ENCODE measurements at regions not wholly inside any gene's neighbourhood (a gene's known extent, or its start where the extent isn't known, plus 50 kb on each side); places are given as distances from the start of the nearest gene placed in this dataset.

DNA sequence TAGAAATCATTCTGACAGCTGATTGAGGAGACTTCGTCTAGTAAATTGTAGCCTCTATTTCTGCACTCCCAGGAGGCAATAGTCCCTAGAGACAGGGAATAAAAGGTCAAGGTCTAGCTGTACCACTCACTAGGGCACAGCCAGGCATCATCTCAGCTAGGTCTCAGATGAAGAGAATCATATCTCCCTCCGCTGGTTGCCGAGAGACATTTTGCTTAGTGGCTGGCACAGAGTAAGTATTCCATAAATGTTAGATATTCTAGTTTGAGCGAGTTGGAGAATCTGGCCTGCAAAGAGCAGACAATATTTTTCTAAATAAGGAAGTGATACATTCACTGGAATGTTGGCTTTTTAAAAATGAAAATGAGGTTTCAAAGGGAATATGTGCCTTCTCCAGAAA lies 180.4 kb upstream of the ACTBL2 start:
- WGBS: 86% methylated on average over 4 of the region's 4 CpGs
- DNase-seq (ENCODE audit: low spot score): no peak
- Histone ChIP-seq H3K9me3 (ENCODE audit: control insufficient read depth in 4 of 4, low read length in 3 of 4) (peaks cover 0 to 2% (median 0%) of the 10 kb centered on the region in 4 donors), H3K4me3 (ENCODE audit: low read depth in 1 of 3, low read length in 3 of 3) (no peak overlapping the region), H3K27ac (ENCODE audit: low read depth in 1 of 2, low read length in 2 of 2) (no peak overlapping the region), H3K36me3 (ENCODE audit: control insufficient read depth in 4 of 4, insufficient read depth in 3 of 4, low read depth in 1 of 4, low read length in 3 of 4) (peaks cover 3 to 21% (median 14%) of the 10 kb centered on the region in 4 donors), H3K9ac (ENCODE audit: low read depth in 1 of 2, low read length in 2 of 2) (no peak overlapping the region), H3K4me1 (ENCODE audit: control insufficient read depth in 4 of 4, insufficient read depth in 4 of 4, low read length in 3 of 4) (peaks cover 0 to 4% (median 1%) of the 10 kb centered on the region in 4 donors), H3K27me3 (ENCODE audit: control insufficient read depth in 4 of 4, insufficient read depth in 4 of 4, low read length in 3 of 4) (no peaks in the 10 kb centered on the region)
- TF ChIP-seq SP1 (IDR thresholded peaks at IDR 0.05) (no peak), FOXA2 (IDR thresholded peaks at IDR 0.05) (no peak)

DNA sequence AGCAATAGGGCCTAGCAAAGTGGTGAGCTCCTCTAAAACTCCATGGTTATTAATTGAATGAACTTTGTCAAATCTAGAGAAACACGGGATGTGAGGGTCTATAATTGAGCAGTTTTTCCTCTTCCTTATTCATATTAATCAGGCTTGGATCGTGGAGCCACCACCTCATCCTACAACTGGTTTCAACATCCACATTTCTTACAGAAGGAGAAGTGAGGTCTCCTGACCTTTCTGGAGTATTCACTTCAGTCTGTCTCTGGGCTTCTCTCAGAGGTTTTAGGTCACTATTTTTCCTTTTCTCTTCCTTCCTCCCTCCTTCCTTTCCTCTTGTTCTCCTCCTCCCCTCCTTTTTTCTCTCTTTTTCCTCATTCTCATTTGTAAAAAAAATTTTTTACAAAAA lies 177.3 kb upstream of the ACTBL2 start:
- DNase-seq (ENCODE audit: low spot score): no peak
- H3K9me3 ChIP-seq (ENCODE audit: control insufficient read depth in 4 of 4, low read length in 3 of 4): peaks cover 0 to 2% (median 0%) of the 10 kb centered on the region in 4 donors
- WGBS: 78% methylated on average over 2 of the region's 2 CpGs
- H3K9ac ChIP-seq (ENCODE audit: low read depth in 1 of 2, low read length in 2 of 2): no peak overlapping the region
- no peaks in the 10 kb centered on the region for H3K27me3 ChIP-seq (ENCODE audit: control insufficient read depth in 4 of 4, insufficient read depth in 4 of 4, low read length in 3 of 4)
- peaks cover 0 to 8% (median under 1%) of the 10 kb centered on the region in 4 donors for H3K36me3 ChIP-seq (ENCODE audit: control insufficient read depth in 4 of 4, insufficient read depth in 3 of 4, low read depth in 1 of 4, low read length in 3 of 4)
- no peak overlapping the region for H3K27ac ChIP-seq (ENCODE audit: low read depth in 1 of 2, low read length in 2 of 2)
- no peak for TF ChIP-seq YY1 (IDR thresholded peaks at IDR 0.05)
- TF ChIP-seq, protein P1, sequence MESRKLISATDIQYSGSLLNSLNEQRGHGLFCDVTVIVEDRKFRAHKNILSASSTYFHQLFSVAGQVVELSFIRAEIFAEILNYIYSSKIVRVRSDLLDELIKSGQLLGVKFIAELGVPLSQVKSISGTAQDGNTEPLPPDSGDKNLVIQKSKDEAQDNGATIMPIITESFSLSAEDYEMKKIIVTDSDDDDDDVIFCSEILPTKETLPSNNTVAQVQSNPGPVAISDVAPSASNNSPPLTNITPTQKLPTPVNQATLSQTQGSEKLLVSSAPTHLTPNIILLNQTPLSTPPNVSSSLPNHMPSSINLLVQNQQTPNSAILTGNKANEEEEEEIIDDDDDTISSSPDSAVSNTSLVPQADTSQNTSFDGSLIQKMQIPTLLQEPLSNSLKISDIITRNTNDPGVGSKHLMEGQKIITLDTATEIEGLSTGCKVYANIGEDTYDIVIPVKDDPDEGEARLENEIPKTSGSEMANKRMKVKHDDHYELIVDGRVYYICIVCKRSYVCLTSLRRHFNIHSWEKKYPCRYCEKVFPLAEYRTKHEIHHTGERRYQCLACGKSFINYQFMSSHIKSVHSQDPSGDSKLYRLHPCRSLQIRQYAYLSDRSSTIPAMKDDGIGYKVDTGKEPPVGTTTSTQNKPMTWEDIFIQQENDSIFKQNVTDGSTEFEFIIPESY (IDR thresholded peaks at IDR 0.05): no peak
- no peak for TF ChIP-seq TAF1 (conservative IDR thresholded peaks at IDR 0.05)
- H3K4me3 ChIP-seq (ENCODE audit: low read depth in 1 of 3, low read length in 3 of 3): no peak overlapping the region
- peaks cover 0 to 8% (median 3%) of the 10 kb centered on the region in 4 donors for H3K4me1 ChIP-seq (ENCODE audit: control insufficient read depth in 4 of 4, insufficient read depth in 4 of 4, low read length in 3 of 4)

DNA sequence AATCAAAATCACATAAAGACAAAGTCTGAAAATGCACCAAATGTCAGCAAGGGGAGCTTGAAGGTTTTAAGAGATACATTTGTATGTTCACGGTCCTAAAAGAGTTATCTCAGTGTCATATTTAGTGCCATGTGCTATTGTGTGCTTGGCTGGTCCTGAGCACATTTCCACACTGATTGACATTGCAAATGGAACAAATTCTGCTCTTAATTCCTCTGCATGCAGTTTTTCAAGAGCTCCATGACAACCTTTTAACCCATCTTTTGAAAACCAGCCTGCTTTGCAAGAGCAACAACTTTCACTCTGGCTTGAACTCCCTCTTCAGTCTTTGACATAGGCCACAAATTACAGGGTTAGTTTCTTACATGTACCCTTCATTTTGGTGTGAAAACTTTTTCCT lies 175.4 kb upstream of the ACTBL2 start:
- Histone ChIP-seq H3K27ac (ENCODE audit: low read depth in 1 of 2, low read length in 2 of 2) (no peak overlapping the region), H3K4me3 (ENCODE audit: low read depth in 1 of 3, low read length in 3 of 3) (no peak overlapping the region), H3K9ac (ENCODE audit: low read depth in 1 of 2, low read length in 2 of 2) (no peak overlapping the region), H3K36me3 (ENCODE audit: control insufficient read depth in 4 of 4, insufficient read depth in 3 of 4, low read depth in 1 of 4, low read length in 3 of 4) (peaks cover 0 to 5% (median 0%) of the 10 kb centered on the region in 4 donors), H3K27me3 (ENCODE audit: control insufficient read depth in 4 of 4, insufficient read depth in 4 of 4, low read length in 3 of 4) (no peaks in the 10 kb centered on the region), H3K4me1 (ENCODE audit: control insufficient read depth in 4 of 4, insufficient read depth in 4 of 4, low read length in 3 of 4) (peaks cover 0 to 14% (median 5%) of the 10 kb centered on the region in 4 donors), H3K9me3 (ENCODE audit: control insufficient read depth in 4 of 4, low read length in 3 of 4) (peaks cover 0 to 2% (median 0%) of the 10 kb centered on the region in 4 donors)
- 94% methylated on average over 1 of the region's 1 CpG for WGBS
- DNase-seq (ENCODE audit: low spot score): no peak
- TF ChIP-seq FOXA2 (IDR thresholded peaks at IDR 0.05): no peak
- no peak for TF ChIP-seq SP1 (IDR thresholded peaks at IDR 0.05)

DNA sequence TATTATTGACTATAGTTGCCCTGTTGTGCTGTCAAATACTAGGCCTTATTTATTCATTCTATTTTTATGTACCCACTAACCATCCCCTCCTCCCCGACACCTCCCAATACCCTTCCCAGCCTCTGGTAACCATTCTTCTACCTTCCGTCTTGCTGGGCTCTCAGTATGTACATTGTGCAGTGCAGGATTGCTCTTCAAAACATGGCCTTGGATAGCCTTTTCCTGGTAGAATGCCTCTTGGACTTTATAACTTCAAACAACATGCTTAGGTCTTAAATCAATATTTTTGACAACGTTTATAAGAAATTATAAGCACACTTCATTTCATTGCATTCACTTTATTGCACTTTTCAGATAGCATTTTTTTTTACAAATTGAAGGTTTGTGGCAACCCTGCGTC lies 172.6 kb upstream of the ACTBL2 start:
- Histone ChIP-seq H3K27ac (ENCODE audit: low read depth in 1 of 2, low read length in 2 of 2) (no peak overlapping the region), H3K9ac (ENCODE audit: low read depth in 1 of 2, low read length in 2 of 2) (no peak overlapping the region), H3K4me3 (ENCODE audit: low read depth in 1 of 3, low read length in 3 of 3) (no peak overlapping the region), H3K4me1 (ENCODE audit: control insufficient read depth in 4 of 4, insufficient read depth in 4 of 4, low read length in 3 of 4) (peaks cover 0 to 32% (median 10%) of the 10 kb centered on the region in 4 donors), H3K27me3 (ENCODE audit: control insufficient read depth in 4 of 4, insufficient read depth in 4 of 4, low read length in 3 of 4) (no peaks in the 10 kb centered on the region), H3K36me3 (ENCODE audit: control insufficient read depth in 4 of 4, insufficient read depth in 3 of 4, low read depth in 1 of 4, low read length in 3 of 4) (peaks cover 0 to 5% (median 0%) of the 10 kb centered on the region in 4 donors), H3K9me3 (ENCODE audit: control insufficient read depth in 4 of 4, low read length in 3 of 4) (peaks cover 0 to 2% (median 0%) of the 10 kb centered on the region in 4 donors)
- no peak for DNase-seq (ENCODE audit: low spot score)
- 39% methylated on average over 4 of the region's 4 CpGs for WGBS
- TF ChIP-seq RAD21 (IDR thresholded peaks at IDR 0.05) (no peak), YY1 (IDR thresholded peaks at IDR 0.05) (peak; percentile 25), GABPA (IDR thresholded peaks at IDR 0.05 in 1 of 2, conservative IDR thresholded peaks at IDR 0.05 in 1 of 2) (no peak), FOXA1 (IDR thresholded peaks at IDR 0.05) (no peak), FOXA2 (IDR thresholded peaks at IDR 0.05) (no peak), EGR1 (IDR thresholded peaks at IDR 0.05; ENCODE audit: low read depth in 2 of 2) (no peak), NR2F2 (IDR thresholded peaks at IDR 0.05) (no peak), TAF1 (conservative IDR thresholded peaks at IDR 0.05) (no peak), JUND (IDR thresholded peaks at IDR 0.05) (no peak), HNF4G (IDR thresholded peaks at IDR 0.05) (no peak), HNF4A (conservative IDR thresholded peaks at IDR 0.05) (peak; percentile 40 to 48), SP1 (IDR thresholded peaks at IDR 0.05) (no peak)
- TF ChIP-seq, protein P2, sequence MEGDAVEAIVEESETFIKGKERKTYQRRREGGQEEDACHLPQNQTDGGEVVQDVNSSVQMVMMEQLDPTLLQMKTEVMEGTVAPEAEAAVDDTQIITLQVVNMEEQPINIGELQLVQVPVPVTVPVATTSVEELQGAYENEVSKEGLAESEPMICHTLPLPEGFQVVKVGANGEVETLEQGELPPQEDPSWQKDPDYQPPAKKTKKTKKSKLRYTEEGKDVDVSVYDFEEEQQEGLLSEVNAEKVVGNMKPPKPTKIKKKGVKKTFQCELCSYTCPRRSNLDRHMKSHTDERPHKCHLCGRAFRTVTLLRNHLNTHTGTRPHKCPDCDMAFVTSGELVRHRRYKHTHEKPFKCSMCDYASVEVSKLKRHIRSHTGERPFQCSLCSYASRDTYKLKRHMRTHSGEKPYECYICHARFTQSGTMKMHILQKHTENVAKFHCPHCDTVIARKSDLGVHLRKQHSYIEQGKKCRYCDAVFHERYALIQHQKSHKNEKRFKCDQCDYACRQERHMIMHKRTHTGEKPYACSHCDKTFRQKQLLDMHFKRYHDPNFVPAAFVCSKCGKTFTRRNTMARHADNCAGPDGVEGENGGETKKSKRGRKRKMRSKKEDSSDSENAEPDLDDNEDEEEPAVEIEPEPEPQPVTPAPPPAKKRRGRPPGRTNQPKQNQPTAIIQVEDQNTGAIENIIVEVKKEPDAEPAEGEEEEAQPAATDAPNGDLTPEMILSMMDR (IDR thresholded peaks at IDR 0.05; ENCODE audit: low read depth, low read length, missing input control): no peak
- TF ChIP-seq, protein P3, sequence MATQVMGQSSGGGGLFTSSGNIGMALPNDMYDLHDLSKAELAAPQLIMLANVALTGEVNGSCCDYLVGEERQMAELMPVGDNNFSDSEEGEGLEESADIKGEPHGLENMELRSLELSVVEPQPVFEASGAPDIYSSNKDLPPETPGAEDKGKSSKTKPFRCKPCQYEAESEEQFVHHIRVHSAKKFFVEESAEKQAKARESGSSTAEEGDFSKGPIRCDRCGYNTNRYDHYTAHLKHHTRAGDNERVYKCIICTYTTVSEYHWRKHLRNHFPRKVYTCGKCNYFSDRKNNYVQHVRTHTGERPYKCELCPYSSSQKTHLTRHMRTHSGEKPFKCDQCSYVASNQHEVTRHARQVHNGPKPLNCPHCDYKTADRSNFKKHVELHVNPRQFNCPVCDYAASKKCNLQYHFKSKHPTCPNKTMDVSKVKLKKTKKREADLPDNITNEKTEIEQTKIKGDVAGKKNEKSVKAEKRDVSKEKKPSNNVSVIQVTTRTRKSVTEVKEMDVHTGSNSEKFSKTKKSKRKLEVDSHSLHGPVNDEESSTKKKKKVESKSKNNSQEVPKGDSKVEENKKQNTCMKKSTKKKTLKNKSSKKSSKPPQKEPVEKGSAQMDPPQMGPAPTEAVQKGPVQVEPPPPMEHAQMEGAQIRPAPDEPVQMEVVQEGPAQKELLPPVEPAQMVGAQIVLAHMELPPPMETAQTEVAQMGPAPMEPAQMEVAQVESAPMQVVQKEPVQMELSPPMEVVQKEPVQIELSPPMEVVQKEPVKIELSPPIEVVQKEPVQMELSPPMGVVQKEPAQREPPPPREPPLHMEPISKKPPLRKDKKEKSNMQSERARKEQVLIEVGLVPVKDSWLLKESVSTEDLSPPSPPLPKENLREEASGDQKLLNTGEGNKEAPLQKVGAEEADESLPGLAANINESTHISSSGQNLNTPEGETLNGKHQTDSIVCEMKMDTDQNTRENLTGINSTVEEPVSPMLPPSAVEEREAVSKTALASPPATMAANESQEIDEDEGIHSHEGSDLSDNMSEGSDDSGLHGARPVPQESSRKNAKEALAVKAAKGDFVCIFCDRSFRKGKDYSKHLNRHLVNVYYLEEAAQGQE (IDR thresholded peaks at IDR 0.05): no peak
- TF ChIP-seq, protein P4, sequence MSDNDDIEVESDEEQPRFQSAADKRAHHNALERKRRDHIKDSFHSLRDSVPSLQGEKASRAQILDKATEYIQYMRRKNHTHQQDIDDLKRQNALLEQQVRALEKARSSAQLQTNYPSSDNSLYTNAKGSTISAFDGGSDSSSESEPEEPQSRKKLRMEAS (IDR thresholded peaks at IDR 0.05): no peak
- TF ChIP-seq, protein P5, sequence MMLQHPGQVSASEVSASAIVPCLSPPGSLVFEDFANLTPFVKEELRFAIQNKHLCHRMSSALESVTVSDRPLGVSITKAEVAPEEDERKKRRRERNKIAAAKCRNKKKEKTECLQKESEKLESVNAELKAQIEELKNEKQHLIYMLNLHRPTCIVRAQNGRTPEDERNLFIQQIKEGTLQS (IDR thresholded peaks at IDR 0.05): no peak

Measured in liver (tissue), 8 donors.